HL-60 (cell line): ENCODE measurements at regions not wholly inside any gene's neighbourhood (a gene's known extent, or its start where the extent isn't known, plus 50 kb on each side); places are given as distances from the start of the nearest gene placed in this dataset.
"Not testable (repeated sequence)": the region's sequence is repeated elsewhere in the genome, so short reads cannot be mapped to it uniquely, and the experiment has no call there.

ENCODE experiments used
- POLR2AphosphoS5 ChIP-seq: IDR thresholded peaks from 2 replicates; pipeline ENCODE4 v1.6.1; 2012; ENCODE audit warnings: low read depth
- TF ChIP-seq, protein P1 (sequence below): IDR thresholded peaks from one replicate; pipeline ENCODE4 v1.5.1; 2011; ENCODE audit warnings: low read length, control low read depth, inconsistent platforms; ENCODE audit not compliant: insufficient read depth

DNA sequence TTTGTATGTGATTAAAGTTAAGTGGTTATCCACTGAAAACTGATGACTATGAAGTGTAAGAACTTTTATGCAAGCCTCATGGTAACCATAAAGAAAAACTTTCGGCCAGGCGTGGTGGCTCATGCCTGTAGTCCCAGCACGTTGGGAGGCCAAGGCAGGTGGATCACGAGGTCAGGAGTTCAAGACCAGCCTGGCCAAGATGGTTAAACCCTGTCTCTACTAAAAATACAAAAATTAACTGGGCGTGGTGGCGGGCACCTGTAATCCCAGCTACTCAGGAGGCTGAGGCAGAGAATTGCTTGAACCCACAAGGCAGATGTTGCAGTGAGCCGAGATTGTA lies 89.0 kb downstream of the TNFRSF13B start:
- TF ChIP-seq POLR2AphosphoS5: not testable (repeated sequence)
- TF ChIP-seq, protein P1, sequence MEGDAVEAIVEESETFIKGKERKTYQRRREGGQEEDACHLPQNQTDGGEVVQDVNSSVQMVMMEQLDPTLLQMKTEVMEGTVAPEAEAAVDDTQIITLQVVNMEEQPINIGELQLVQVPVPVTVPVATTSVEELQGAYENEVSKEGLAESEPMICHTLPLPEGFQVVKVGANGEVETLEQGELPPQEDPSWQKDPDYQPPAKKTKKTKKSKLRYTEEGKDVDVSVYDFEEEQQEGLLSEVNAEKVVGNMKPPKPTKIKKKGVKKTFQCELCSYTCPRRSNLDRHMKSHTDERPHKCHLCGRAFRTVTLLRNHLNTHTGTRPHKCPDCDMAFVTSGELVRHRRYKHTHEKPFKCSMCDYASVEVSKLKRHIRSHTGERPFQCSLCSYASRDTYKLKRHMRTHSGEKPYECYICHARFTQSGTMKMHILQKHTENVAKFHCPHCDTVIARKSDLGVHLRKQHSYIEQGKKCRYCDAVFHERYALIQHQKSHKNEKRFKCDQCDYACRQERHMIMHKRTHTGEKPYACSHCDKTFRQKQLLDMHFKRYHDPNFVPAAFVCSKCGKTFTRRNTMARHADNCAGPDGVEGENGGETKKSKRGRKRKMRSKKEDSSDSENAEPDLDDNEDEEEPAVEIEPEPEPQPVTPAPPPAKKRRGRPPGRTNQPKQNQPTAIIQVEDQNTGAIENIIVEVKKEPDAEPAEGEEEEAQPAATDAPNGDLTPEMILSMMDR: not testable (repeated sequence)
